ENCODE measurements at regions not wholly inside any gene's neighbourhood (a gene's known extent, or its start where the extent isn't known, plus 50 kb on each side); places are given as distances from the start of the nearest gene placed in this dataset.

- TF ChIP-seq CTCF (IDR thresholded peaks at IDR 0.05): no peak
- TF ChIP-seq POLR2A (IDR thresholded peaks at IDR 0.05): no peak
Observed at GRCh38 chr3:102079809-102080197, 230.5 kb downstream of the NFKBIZ start.
